CD4-positive, alpha-beta T cell treated with Interleukin-21 for 1 hour (primary cell): ENCODE measurements at regions not wholly inside any gene's neighbourhood (a gene's known extent, or its start where the extent isn't known, plus 50 kb on each side); places are given as distances from the start of the nearest gene placed in this dataset.

ENCODE experiments used
- DNase-seq: peaks from one replicate; pipeline ENCODE4 v3.0.0-alpha.2; 2020

DNA sequence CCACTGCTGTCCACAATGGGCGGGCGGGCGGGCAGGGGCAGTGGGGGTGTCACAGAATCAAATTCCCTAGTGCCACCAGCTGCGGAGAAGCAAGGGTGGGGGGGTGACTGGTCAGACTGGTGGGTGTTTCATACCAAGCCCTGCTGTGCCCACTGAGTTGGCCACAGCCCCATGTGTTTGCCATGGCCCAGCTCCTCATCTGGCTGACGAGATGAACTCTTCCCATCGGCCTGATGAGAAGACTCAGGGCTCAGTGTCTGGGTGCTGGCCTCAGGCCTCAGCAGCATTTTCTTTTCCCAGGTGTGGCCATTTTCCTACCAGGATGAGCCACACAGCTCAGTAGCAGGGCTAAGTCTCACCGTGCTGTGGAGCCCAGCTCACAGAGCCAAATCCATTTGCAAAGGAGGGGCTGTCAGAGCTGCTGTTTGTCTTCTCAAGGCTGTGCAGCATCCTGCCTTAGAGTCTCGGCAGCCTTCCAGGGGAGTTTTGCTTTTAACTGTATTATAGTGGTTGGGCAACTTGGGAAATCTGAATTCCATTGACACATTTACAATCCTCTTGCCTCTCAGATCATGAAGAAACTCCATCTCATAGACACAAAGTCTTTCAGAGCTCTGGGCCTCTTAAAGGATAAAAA lies 176.8 kb downstream of the ABHD5 start:
- DNase-seq, result no peak

DNA sequence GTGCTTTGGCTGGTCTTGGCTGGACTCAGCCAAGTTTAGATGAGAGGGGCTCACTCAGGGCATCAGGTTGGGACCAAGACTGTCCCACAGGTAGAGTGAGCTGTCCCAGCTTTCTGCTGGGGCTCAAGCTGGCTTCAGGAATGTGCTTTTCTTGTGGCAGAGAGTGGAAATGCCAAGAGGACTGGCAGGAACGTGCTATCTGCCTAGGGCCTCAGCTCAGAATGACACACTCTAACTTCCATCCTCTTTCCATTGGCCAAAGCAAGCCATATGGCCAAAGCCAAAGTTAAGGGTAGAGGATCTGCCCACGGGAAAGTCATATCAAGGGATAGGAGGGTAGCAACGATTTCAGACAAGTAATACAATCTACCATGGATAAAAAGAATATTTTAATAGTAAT lies 178.8 kb downstream of the ABHD5 start:
- DNase-seq, result no peak

DNA sequence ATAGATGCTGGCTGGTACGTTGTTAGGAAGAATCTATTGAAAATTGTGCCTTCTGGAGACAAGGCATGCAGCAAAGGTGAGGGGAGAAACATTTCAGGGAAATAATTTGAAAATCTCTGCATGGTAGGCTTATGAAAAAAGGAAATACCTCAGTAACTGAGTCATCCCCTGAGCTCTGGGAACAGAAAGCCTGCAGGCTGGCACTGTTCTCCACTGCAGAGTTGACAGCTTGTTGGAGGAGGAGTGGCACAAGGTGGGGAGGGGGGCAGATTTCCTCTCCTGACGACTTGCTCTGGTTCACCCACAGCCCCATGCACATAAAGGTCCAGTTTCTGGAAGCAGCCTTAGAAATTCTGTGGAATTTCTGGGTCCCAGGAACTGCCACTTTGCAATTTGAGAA lies 179.4 kb downstream of the ABHD5 start:
- no peak for DNase-seq

DNA sequence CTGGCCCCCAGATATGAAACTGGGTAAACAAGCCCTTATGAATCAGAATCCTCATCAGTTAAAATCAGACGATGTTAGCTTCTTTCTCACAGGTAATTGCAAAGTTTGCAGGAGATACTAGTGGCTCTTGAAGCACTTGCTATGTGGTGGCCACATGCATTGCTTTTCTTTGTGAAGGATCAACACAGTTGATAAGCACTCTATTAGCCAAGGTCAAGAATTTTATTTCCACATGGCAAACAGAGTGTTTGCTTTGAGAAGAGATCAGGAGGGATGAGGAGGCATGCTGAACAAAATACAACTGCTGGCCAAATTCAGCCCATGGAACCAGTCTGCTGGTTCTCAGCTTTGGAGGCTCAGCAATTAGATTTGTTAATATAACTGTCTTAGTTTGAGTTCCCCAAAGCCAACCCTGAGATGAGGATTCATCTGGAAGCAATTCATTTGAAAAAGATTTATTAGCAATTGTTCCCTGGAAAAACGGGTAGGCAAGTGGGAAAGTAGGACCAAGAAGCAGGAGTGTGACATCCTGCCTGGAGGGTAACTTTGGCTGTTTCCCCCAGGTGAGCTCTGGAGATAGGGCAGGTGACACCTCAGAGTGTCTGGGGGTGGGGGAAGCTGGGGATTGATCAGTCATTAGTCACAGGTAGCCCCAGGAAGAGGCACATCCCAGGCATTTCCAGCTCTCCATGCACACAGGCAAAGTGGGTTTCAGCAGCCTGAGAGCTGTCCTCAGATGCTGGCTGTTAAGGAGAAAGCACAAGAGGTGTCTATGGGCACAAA lies 180.3 kb downstream of the ABHD5 start:
- no peak for DNase-seq

DNA sequence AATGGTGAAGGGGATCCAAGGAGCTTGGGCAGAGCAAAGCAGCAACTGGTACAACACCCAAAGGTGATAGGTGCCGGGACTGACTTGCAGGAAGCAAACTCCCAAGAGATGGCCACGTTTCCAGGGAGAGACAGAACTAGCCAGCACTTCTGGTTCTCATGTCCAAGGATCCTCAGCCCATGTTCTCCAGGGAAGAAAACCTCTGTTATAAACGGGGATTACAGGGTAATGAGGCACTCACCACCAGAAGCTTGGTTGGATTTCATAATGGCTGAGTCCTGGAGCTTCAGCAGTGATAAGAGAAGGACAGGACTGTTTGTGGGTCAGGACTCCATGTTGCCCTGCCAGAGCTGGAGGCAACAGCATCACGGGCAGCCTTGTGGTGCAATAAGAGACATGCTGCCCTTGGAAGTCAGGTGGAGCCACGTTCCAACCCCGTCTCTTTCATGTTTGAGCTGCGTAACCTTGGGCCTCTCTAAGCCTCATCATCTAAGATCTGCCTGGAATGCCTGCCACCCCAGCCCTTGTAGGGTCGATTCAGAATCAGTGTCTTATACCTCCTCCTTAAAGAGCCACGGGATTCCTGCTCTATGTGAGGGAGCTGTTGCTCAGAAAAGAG lies 181.0 kb downstream of the ABHD5 start:
- no peak for DNase-seq

DNA sequence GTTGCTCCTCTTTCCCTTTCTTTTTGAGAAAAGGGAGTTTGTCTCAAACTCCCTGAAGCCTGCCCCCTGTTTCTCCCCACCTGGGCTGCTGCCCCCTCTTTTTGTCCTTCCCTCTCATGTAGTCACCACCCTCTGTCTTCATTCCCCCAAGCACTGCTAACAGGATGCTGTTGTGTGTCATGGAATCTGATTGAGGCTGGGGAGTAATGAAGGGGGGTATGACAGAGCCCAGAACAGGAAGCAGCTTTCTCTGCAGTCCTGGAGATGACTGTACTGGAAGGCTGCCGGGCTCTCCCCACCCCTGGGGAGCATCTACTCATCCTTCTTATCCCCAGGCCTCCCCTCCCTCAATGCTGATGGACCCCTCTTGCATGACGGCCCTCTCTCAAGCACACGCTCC lies 181.6 kb downstream of the ABHD5 start:
- no peak for DNase-seq

DNA sequence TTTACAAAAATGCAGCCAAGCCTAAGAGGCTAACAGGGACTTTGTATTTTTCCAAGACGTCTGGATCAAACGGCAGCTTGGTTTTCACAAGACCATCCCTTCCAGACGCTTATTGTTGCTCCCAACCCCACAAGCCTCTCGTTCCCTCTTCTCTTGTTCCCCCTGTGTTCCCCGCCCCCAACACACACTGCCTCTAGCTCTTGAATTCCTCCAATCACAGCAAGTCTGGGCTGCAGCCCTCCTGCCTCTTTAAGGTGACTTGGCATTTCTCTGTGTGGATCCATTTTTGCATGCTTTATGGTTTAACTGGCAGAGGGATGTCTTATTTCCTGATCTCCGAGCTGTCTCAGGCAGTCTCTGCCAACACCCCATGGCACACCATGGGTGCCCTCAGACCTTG lies 182.2 kb downstream of the ABHD5 start:
- no peak for DNase-seq

DNA sequence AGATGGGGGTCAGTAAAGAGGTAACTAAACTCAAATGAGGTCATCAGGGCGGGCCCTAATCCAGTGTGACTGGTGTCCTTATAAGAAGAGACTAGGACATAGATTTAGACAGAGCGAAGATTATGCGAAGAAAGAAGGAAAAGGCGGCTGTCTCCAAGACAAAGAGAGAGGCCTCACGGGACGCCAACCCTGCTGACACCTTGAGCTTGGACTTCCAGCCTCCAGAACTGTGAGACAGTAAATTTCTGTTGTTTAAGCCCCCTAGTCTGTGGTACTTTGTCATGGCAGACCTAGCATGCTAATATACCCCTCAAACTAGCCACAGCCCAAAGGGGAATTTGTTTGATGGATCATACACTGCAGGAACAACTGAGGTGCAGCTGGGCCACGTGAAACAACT lies 183.0 kb downstream of the ABHD5 start:
- no peak for DNase-seq

DNA sequence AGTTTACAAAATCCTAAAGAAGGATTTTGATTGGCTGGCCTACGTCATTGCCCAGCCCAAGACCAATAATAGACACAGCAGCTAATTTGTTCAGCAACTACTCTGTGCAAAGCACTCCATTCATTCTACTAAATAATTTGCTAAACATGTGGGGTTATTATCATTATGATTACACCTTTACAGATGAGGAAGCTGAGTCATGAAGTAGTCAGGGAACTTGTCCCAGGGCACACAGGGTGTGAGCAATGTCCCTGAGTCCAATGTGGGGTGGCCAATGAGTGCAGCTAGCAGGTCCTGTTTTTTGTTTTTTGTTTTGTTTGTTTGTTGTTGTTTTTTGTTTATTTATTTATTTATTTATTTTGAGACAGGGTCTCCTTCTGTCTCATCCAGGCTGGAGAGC lies 183.6 kb downstream of the ABHD5 start:
- no peak for DNase-seq

DNA sequence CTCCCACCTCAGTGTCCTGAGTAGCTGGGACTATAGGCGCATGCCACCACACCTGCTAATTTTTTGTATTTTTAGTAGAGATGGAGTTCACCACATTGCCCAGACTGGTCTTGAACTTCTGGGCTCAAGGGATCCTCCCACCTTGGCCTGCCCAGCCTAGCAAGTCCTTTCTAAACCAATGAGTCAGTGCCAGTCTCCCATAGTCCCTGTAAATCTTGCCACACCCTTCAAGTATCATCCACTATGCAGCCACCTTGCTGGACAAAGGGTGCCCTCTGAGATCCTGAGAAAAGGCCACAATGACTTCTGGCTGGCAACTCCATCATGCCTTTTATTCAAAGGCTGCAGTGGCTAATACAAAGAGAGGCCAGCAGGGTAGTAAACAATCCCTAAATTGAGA lies 184.0 kb downstream of the ABHD5 start:
- DNase-seq, result no peak

DNA sequence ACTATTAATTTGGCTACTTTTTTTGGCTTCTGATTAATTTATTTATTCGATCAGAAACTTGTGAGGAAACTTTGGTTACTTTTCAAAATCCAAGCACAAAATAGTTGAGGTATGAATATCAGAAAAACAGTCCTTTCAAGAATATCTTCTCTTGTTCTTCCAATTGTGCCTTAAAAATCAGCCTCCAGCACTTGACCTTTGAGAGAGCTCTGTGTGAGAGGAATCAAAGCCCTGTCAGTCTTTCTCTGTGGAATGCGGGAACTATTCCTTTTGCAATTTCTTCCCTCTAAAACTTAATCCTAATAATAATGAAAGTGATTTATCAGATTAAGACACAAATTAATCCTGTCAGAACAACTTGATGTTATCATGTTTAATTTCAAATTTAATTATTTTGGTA lies 185.9 kb downstream of the ABHD5 start:
- DNase-seq, result no peak

DNA sequence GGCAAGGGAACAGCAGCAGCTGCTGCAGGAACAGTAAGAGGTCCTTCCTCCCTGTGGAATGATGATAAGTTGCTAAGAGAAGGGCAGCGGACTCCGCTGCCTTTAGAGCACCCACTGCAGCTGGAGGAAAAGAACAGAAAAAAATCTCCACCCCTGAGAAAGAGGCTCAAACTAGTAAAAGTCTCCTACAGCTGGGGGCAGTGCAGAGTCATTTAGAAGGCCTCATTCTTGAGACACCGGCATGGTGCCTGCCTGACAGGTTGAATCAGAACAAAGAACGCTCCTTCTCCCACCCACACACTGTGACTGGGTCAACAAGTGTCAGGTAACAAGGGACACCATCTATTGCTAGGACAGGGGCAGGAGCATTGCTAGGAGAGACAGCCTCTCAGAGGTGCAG lies 188.4 kb downstream of the ABHD5 start:
- no peak for DNase-seq

DNA sequence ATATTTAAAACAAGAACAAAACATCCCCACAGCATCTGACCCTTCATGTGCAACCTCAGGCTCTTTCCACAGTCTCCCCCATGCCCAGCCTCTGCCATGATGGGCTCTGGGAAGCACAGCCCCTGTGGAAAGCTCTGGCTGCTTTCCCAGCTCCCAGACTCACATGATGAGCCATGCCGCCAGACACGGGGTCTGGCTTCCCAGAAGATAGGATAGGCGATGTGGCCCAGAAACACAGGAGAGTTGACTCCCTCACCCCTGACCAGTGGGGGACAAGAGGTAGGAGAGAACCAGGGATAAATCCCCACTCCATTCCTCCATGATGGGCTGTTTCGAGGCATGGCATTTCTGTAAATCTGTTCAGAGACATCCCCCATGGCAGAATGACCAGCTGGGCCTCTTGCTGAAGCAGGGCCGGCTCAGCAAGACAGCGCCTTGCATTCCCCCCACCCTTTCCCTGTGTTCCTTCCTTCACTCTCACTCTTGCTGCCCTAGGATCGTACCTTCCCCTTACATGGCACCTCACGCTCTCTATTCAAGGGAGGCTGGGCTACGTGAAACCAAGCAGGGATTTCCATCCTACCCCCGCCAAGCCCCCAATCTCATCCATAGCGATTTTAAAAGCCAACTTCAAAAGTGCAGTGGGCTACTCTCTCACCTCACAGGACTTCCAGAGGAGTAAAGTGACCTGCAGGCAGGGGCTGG lies 192.4 kb downstream of the ABHD5 start:
- no peak for DNase-seq

DNA sequence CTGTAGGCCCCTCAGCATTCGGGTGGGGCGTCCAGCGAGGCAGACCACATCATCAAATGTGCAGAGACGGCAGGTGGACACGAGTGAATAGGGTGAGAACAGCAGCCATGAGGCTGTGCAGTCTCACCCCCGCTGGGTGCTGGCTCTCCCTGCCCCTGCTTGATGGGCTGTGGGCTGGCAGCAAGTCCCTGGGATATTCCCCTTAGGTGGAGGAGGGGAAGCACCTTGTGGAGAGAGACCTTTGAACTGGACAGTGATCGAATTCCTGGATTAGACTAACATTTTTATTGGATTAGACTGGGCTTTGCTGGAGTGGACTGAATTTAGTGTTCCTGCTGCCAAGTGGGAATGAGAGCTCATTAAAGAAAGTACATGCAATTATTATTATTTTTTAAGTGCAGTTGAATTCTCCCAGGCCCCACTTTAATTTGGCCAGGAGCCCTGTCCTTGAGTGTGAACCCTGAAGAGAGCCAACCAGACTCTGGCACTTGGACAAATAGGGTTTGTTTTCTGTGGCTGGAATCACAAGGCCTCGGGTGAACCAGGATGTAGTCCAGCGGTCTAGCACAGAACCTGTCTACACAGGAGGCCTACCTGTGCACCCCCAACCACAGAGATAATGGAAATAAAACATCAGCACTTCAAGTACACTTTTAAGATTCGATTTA lies 193.1 kb downstream of the ABHD5 start:
- no peak for DNase-seq

DNA sequence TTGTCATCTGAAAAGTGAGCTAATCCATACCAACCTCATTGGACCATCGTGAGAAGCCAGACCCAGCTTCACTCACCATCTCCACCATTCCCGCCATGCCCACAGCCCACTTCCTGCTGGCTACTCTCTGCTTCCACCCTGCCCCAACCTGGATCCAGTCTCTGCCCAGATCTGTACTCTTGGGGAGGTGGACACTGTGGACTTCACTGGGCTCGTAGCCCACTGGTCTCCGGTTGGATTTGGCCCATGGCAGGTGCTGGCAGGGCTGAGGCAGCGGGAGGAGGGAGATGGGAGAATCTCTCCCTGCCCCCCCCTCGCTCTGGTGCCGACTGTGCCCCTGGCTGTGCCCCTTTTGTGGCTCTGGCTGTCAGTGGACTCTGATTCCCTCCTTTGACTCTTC lies 193.8 kb downstream of the ABHD5 start:
- DNase-seq, result no peak

DNA sequence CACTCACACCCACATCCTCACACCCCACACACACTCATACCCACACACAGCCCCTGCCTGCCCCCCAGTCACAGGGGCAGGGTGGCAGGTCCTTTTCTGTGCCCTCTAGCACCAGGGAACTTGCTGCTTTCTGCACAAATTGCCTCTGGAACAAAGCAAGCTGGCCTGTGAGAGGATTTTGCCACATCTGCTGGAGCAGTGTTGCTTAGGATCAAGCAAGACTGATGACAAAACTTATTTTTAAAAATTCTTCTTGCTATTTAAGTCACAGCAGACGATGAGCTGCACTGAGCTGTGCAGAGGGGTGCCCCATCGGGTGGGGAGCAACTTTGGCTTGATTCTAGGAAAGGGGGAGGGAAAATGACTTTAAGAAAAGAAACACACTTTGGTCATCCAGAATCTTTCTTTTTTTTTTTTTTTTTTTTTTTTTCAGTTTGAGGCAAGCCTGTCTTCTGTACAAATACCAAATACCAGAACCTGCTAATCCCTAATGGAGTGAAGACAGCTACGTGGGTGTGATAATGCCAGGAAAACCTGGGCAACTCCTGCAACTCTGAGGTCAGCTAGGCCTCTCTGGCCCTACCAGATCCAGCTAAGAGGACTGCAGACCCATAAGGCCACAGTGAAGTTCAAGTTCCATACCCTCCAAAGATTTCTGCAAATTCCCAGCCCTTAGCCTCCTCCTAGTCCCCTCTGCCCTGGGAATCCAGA lies 195.3 kb downstream of the ABHD5 start:
- no peak for DNase-seq

DNA sequence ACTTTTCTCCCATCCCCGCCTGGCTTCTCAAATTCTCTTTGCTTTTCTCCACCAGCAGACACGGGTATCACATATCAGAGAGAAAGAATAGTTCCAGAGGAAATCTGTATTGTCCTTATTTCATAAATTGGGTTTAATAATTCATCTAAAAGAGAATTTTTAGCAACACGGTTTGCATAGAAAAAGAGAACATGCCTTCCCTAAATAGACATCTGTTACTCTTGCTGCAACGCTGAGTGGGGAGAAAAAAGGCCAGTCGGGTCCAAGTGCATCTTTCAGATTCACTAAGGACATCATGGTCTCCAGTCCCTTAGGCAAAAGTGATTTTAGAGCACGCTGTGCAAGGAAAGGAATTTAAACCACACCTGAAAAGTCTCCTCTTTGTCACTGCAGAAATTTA lies 201.3 kb downstream of the ABHD5 start:
- no peak for DNase-seq

DNA sequence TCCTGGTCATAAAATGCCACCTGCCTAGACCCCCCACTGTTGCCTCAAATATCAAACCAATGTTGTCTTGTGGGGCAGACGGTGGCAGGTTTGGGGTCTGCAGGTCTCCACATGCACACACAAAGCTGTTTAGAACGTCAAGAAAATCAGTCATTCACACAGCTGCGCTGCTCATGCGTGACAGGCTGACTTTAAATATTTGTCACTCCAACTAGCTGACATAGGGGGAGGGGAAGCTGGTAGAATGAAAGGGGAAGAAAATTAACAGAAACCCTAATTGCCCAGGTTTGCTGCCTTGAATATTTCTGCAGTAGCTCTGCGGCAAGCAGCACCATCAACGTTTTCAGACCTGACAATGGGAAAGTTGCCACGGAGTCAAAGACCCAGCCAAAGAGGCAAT lies 201.8 kb downstream of the ABHD5 start:
- no peak for DNase-seq

DNA sequence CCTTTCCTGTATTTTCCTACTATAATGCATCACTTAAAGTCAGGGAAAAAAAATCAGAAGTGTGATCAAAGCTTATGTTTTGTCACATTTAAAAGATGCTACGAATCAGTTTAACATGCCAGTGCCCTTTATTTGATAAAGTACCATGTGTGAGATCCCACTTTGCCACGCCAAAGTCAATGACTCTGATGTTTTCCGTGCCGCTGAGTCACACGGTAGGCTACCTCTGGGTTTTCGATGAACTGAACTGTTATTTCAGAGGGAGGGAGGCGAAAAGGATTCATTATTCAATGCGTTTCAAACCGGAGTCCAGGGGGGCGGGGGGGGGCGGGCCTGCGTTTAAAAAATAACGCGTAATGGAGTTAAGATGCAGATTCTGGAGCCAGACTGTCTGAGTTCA lies 203.0 kb downstream of the ABHD5 start:
- DNase-seq, result no peak

DNA sequence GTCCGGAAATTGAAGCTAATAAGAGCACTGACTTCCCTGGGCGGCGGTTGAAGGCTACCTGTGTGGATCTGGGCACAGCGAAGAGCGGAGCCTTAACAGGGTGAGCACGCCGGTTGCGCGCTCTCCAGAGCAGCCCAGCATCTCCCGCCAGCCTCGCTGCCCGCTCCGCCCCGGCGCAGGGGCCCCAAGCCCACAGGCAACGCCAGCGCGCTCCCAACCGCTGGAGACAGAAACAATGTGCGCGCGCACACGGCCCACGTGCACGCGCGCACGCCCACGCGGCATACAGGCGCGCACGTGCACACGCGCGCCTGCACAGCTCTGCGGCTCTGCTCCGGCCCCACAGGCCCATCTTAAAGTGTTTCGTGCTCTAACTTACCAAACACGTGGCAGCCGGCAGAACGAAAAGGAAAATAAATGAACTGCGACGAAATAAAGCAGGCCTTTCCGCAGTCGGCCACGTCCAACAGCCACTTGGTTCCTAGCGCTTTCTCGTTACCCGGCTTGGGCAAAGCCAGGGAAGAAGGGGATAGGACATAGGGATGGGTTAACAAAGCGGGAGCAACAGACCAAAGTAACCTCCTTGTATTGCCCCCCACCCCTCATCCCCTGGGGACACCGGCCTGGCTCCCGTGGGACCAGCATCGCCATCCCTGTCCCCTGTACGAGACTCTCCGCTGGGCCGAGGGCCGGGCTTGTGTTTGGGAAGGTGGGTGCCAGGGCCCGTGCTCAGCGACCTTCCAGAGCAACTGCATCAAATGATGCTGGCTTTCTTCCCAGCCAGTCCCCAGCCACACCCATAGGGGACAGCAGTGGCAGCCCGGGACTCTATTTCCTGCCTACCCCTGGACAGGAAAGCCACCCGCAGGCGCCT lies 203.7 kb downstream of the ABHD5 start:
- no peak for DNase-seq

DNA sequence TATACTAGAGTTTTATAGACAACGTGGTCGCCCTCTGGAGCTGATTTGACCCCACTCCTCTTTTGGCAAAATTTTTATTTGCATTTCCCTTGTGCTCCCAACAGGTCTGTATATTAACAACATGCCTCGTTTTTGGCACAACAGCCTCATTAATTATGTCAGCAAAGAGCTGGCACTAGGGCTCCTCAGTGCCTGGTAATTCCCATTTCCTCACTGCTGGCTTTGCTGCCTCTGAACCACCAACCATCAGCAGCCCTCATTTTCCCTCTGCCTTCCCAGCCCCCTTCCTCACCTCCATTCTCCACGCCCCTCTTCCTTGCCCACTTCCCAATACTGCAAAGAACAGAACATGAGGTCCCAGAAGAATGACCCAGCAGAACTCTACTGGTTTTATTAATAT lies 204.8 kb downstream of the ABHD5 start:
- no peak for DNase-seq

DNA sequence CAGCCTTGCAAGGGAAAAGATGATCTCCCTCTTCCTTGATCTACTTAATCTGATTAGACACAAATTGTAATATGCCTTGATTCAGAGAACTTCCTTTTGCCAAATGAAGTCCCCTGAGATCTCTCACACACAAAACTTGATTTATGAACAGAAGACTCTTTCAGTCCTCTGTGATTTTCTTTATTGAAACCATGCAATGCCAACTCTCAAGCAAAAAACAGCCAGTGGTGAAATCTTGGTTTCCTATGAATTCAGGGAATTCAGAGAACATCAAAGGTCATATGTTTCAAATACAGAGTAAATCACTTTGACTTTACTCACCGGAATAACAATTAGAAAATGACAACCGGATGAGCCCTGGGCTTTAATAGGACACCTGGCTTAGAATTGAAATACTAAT lies 211.7 kb downstream of the ABHD5 start:
- no peak for DNase-seq
